ENCODE measurements at regions not wholly inside any gene's neighbourhood (a gene's known extent, or its start where the extent isn't known, plus 50 kb on each side); places are given as distances from the start of the nearest gene placed in this dataset.

GRCh38 chr12:89947437-89948270 is 239.0 kb upstream of the ATP2B1 start:
- DNase-seq, result no peak

DNA sequence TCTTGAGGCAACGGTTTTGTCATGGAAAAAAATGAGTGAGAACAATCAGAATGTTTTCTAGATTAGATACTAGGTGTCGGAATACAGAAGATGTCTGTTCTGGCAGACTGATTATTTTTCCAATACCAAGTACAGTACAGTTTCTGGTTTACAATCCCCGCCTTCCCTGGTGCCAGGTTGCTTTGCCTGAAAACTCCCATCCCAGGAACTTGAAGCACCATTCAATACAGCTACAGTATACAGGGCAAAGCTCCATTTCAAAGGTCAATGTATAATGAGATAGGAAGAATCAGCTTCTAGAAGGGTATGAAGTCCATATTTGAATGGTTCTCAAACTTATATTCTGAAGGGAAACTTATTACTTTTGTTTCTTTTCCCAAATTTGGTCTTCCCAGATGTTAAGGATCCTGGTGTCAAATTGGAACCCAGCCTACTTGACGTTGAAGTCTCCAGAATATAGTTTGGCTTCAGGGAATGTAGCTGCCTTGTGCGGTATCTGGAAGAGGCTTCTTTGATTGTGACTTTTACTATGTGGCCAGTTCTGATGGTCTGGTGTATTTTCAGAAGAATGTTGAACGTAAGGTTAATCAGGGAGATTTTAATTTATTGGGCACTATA is 238.0 kb upstream of the ATP2B1 start:
- DNase-seq, result no peak

- no peak for DNase-seq
Measured at GRCh38 chr12:89945123-89945522, 236.5 kb upstream of the ATP2B1 start.

DNA sequence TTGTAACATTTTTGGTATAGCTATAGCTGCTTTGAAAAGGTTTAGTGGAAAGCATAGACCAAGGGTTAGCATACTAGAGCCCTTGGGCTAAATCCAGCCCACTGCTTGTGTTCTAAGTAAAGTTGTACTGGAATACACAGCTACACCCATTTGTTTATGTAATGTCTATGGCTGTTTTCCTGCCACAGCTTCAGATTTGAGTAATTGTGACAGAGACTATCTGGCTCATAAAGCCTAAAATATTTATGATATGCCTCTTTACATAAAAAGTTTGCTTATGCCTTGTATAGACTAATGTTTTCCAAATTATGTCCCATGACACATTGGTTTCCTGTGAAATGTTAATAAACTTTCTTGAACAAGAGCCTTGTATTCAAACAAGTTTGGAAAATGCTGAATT is 234.8 kb upstream of the ATP2B1 start:
- DNase-seq, result no peak

DNA sequence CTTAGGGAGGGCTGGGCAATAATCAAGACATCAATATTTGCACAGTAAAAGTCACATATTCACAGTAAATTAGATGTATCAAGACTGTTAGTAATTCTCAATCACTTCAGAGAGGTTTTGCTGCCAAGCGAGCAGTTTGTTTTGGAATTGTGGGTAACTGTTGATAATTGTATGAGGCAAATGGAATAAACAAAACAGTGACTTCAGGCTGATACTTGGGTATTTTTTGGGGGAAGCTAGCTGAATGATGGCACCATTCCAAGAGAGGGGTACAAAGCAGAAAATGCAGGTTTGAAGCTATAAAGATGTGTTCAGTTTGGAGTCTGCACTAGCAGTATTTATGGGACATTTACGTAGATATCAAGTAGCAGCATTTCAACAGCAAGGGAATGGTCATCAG is 232.8 kb upstream of the ATP2B1 start:
- DNase-seq, result no peak

GRCh38 chr12:89939522-89940215 is 231.0 kb upstream of the ATP2B1 start:
- DNase-seq, result no peak

DNA sequence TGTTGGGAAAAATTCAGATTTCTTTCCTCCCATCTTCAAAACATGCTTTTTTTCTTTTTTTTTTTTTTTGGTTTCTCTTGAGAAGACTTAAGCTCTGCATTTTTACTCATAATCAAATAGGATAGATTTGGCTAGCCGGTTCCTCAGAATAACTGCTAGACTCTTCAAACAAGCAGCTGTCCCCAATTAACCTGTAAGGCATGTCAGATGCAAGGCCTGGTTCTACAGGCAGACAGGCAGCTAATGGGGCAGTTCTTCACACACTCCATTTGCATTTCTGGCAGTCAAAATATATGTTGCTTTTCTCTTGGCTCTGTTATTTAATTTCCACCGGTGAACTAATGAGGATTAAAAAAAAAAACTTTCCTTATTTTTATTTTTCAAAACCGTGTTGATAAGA is 228.0 kb upstream of the ATP2B1 start:
- no peak for DNase-seq

DNA sequence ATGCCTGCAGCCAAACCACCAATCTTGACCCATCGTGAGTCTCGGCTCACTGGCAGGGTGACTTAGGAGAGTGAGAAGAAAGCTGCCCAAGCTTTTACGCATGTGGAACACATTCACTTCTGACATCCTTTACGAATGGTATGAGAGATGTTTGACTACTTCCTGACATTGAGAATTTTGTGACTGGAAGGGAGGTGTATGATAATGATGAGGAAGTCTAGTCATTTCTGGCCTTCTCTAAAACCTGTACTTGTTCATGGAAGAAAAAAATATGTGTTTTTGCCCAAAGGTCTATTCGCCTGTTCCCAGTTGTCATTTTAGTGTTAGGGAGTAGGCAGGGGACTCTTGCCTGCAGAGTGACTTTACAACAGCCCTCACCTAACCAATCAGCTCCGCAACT is 227.2 kb upstream of the ATP2B1 start:
- no peak for DNase-seq

DNA sequence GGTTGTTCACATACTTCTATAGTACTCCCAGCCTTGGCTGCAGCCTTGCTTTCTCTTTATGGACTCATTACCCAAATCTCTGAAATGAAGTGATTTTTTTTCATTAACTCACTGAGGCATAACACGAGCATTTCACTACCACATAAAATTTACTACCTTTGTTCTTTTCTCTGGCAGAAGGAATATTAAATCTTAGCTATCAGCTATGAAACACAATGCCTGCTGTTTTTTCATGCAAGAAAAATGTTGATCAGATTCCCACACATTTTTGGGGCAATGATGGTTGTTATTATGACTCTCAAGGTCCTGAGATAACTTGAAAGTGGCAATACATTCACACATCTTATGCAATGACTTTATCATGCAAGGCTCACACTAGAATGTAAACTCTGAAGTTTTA is 225.3 kb upstream of the ATP2B1 start:
- no peak for DNase-seq

- DNase-seq, result no peak
Measured at GRCh38 chr12:89932954-89933353, 224.3 kb upstream of the ATP2B1 start.

DNA sequence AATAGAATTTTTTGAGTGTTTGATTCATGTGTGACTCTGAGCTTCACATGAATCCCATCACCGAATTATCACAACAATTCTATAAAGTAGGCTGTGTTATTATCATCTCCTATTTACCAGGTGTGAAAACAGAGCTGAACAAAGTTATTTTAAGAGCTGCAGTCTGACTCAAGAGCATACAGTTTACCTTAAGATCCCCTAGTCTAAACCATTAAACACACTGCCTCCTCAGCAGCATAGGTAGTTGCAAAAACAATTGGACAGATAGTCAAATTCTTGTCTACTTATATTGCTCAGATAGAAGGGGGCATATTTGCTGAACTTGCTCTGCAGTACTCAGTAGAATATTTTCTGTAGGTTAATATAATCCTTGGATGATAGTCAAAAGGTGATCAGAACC is 219.8 kb upstream of the ATP2B1 start:
- DNase-seq, result no peak

DNA sequence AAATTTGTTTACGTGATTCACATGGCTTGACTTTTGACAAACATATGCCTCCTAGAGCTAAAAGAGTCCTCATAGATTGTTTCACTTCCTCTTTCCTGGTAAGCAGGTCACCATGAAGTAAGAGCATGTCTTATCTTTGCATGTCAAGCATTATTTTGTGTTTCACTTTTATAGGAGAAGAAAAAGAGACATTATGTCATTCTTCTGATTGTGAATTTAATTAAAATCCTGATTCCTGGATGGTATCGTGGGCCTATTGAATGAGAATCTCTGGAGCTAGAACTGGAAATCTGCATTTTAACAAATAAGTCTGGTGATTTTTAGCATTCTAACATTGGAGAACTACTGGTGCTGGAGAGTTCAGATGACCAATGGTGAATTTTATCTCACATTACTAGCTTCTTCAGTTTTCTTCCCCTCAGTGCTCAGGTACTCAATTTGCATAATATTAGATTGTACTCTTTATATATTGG is 218.6 kb upstream of the ATP2B1 start:
- DNase-seq, result no peak

- no peak for DNase-seq
Measured at GRCh38 chr12:89924191-89924590, 215.6 kb upstream of the ATP2B1 start.

DNA sequence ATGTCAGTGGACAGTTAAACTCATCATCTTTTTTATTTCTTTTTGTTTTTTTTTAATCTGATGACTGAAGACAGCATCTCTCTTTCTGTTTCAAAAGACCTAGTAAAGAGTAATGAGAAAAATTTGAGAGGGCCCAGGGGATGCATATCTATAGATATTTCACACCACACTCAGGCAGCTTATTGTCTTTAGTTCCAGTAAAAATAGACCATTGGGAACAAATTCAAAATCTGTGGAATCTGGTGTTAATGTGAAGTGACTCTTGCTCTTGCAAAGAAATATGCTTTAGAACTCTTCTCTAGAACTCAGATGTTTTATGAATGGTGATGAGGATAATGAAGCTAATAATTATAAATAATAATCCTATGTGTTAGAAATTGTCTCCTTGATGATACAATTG is 214.5 kb upstream of the ATP2B1 start:
- no peak for DNase-seq

DNA sequence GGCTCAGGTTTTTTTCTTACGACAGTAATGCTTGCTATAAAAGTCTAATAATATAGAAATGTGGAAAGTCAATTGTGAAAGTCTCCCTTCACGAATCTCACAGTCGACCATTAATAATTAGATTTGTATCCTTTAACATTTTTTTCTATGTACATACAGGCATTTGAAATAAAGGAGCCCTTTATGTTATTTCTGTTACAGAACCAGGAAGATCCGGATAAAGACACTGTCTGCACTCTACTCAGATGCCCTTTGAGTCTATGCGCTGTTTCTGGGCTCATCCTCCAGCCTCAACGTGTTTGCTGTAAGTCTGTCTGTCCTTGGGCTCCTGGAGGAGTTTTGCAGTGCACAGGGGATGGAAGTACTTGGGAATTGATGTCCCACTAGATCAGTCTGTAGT is 212.2 kb upstream of the ATP2B1 start:
- DNase-seq, result no peak

DNA sequence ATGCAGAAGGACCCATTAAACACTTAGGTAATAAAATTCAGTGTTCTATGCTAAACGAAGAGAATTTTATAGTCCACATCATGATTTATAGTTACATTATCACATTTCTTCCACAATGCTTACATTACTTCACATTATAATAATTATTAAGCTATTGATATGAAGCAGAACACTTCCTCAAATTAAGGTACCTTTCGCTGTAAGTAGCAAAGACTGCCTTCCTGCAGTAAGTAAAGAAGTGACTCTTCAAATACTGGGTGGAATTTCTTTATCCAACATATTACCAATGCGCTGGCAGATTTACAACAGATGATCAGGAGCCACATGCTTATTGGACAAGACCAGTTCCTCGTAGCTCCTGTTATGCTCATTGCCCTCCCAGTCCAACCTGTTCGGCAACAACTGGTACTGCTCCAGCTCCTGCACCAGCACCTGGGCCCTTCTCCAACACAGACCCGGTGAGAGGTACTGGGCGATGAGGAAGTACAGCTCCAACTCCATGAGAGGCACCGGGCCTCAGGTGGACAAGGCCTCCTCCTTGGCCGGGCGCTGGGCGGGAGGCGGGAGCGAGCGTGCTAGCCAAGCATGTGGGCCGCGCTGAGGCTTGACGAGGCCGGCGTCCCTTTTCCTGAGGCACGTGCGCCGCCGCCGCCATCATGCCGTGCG is 210.7 kb upstream of the ATP2B1 start:
- no peak for DNase-seq

- DNase-seq, result no peak
Measured at GRCh38 chr12:89918172-89918846, 209.7 kb upstream of the ATP2B1 start.

DNA sequence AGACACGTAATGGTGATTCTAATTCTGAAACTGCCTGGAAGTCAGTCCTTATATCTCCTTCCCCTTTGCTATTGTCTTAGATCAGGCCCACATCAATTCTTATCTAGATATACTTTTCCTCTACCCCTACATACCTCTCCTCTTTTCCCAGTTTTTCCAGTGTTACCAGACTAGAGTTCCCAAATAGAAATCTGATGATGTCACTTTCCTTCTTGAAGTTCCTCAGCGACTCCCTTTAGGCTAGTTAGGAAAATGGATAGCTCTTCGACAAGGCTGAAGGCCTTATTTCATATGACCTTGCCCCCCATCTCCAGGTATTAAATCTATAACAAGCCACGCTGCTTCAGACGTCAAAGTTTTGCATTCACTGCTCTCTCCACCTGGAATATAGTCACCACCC is 201.1 kb upstream of the ATP2B1 start:
- no peak for DNase-seq

GRCh38 chr12:89907659-89908058 is 199.0 kb upstream of the ATP2B1 start:
- no peak for DNase-seq

GRCh38 chr12:89906824-89907223 is 198.2 kb upstream of the ATP2B1 start:
- DNase-seq, result no peak

DNA sequence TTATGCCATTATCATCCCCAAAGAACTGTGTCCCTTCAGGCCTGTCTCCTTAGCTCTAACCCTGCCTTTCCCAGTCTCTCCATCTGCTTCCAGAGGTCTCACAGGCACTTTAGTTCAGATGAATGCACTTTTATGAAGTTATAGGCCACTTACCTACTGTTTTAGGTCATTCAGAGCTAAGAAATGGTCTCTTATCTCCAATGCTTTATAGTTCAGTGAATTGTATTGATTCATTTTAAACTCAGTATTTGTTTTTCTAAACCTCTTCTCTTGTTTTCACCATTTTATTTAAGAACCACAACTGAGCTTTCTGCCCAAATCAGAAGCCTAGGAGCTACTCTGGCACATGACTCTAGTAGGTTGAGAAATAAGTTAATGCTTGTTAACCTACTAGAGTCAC is 197.5 kb upstream of the ATP2B1 start:
- DNase-seq, result no peak

DNA sequence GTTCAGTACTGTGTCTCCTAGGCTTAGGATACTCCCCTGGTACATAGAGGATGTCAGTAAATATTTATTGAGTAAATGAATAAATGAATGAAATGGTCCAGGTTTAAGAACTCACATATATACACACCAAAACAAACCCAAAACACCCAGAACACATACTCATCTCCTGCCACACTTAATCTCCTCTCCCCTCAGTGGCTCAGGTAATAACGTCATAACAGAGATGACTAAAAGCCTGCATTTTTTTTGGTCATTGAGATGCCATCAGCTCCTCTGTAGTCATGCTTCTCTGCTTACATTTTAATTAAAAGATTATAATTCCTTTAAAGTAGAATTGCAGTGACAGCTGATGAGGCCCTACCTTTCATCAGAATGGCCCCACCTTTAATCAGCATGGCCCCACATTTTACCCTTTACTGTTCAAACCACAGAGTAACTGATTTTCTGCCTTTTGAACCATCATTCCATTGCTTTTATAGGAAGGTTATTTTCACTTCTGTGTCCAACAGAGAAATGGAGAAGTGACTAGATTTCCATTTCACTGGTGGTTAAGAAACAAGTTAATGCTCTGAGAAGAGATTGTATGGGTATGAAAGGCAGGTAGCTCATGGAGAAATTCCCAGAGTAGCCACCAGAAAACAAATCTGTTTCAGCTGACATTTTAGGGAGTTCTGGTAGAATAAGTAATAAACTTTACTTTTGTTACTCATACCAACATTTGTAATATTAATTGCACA is 193.4 kb upstream of the ATP2B1 start:
- no peak for DNase-seq
